ENCODE measurements at regions not wholly inside any gene's neighbourhood (a gene's known extent, or its start where the extent isn't known, plus 50 kb on each side); places are given as distances from the start of the nearest gene placed in this dataset.

- Histone ChIP-seq H2AK5ac (ENCODE audit: low read length) (no peak overlapping the region), H2AFZ (ENCODE audit: insufficient read depth, low read length, poor library complexity) (no peak overlapping the region), H2BK12ac (ENCODE audit: low read length) (no peak overlapping the region), H3K14ac (ENCODE audit: low read length) (no peak overlapping the region), H3K23ac (ENCODE audit: low read length) (no peak overlapping the region), H3K79me1 (ENCODE audit: low read length) (no peaks in the 10 kb centered on the region), H3K27ac (ENCODE audit: low read depth, low read length) (no peak overlapping the region), H3K36me3 (ENCODE audit: control insufficient read depth in 1 of 2, insufficient read depth in 2 of 2, low read length in 2 of 2) (no peaks in the 10 kb centered on the region), H3K4me3 (ENCODE audit: low read depth, low read length) (no peak overlapping the region), H3K4me2 (ENCODE audit: low read length) (no peak overlapping the region), H3K9me3 (ENCODE audit: insufficient read depth, low read depth, low read length) (no peaks in the 10 kb centered on the region), H4K8ac (ENCODE audit: low read depth, low read length) (no peak overlapping the region), H3K4me1 (ENCODE audit: control insufficient read depth in 1 of 2, insufficient read depth in 2 of 2, low read length in 2 of 2) (no peaks in the 10 kb centered on the region), H4K91ac (ENCODE audit: low read depth, low read length) (no peak overlapping the region), H3K4ac (ENCODE audit: low read depth, low read length) (no peak overlapping the region), H2BK5ac (ENCODE audit: low read depth, low read length, poor library complexity) (no peak overlapping the region), H3K79me2 (ENCODE audit: control insufficient read depth, insufficient read depth, low read length, poor library complexity) (no peaks in the 10 kb centered on the region), H3K9ac (ENCODE audit: low read length) (no peak overlapping the region), H3K18ac (ENCODE audit: low read length) (no peak overlapping the region), H2BK120ac (ENCODE audit: insufficient read depth, low read length, poor library complexity) (no peak overlapping the region), H3K27me3 (ENCODE audit: insufficient read depth, low read length) (no peaks in the 10 kb centered on the region), H4K12ac (ENCODE audit: low read depth, low read length) (no peak overlapping the region)
- DNase-seq, result no peak
- no CpG with 5 or more reads among the region's 1 CpG for WGBS (ENCODE audit: extremely low coverage, insufficient coverage, insufficient read length)
Measured at GRCh38 chr15:46646490-46646889, 1011.7 kb downstream of the SQOR start.

DNA sequence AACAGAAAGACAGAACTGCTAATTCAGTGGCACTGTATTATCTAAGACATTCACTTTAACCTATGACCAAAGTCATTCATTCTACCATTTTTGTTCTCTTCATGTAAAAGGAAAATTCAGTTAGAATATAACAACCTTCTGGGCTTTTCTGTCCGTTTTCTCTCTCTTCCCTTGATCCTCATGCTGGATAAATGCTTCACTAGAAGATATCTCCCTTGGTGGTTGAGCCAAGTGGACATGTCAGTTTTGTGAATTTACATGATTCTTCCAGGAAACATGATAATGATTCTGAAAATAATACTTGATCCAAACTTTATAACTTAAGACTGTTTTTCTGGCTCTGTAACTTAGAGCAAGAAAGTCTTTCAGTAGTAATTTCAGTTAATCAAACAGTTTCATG is 1012.2 kb downstream of the SQOR start:
- DNase-seq, result no peak
- H3K27me3 ChIP-seq (ENCODE audit: insufficient read depth, low read length), result no peaks in the 10 kb centered on the region
- H3K4me3 ChIP-seq (ENCODE audit: low read depth, low read length), result no peak overlapping the region
- no peak overlapping the region for H2AK5ac ChIP-seq (ENCODE audit: low read length)
- H3K4ac ChIP-seq (ENCODE audit: low read depth, low read length), result no peak overlapping the region
- H3K27ac ChIP-seq (ENCODE audit: low read depth, low read length), result no peak overlapping the region
- no peak overlapping the region for H3K9ac ChIP-seq (ENCODE audit: low read length)
- no CpG with 5 or more reads among the region's 1 CpG for WGBS (ENCODE audit: extremely low coverage, insufficient coverage, insufficient read length)
- H4K8ac ChIP-seq (ENCODE audit: low read depth, low read length), result no peak overlapping the region
- H2BK12ac ChIP-seq (ENCODE audit: low read length), result no peak overlapping the region
- no peaks in the 10 kb centered on the region for H3K4me1 ChIP-seq (ENCODE audit: control insufficient read depth in 1 of 2, insufficient read depth in 2 of 2, low read length in 2 of 2)
- H3K14ac ChIP-seq (ENCODE audit: low read length), result no peak overlapping the region
- no peak overlapping the region for H2BK120ac ChIP-seq (ENCODE audit: insufficient read depth, low read length, poor library complexity)
- H2BK5ac ChIP-seq (ENCODE audit: low read depth, low read length, poor library complexity), result no peak overlapping the region
- no peaks in the 10 kb centered on the region for H3K79me1 ChIP-seq (ENCODE audit: low read length)
- no peaks in the 10 kb centered on the region for H3K79me2 ChIP-seq (ENCODE audit: control insufficient read depth, insufficient read depth, low read length, poor library complexity)
- H4K91ac ChIP-seq (ENCODE audit: low read depth, low read length), result no peak overlapping the region
- no peak overlapping the region for H2AFZ ChIP-seq (ENCODE audit: insufficient read depth, low read length, poor library complexity)
- no peaks in the 10 kb centered on the region for H3K9me3 ChIP-seq (ENCODE audit: insufficient read depth, low read depth, low read length)
- no peak overlapping the region for H4K12ac ChIP-seq (ENCODE audit: low read depth, low read length)
- H3K4me2 ChIP-seq (ENCODE audit: low read length), result no peak overlapping the region
- H3K23ac ChIP-seq (ENCODE audit: low read length), result no peak overlapping the region
- no peaks in the 10 kb centered on the region for H3K36me3 ChIP-seq (ENCODE audit: control insufficient read depth in 1 of 2, insufficient read depth in 2 of 2, low read length in 2 of 2)
- no peak overlapping the region for H3K18ac ChIP-seq (ENCODE audit: low read length)

DNA sequence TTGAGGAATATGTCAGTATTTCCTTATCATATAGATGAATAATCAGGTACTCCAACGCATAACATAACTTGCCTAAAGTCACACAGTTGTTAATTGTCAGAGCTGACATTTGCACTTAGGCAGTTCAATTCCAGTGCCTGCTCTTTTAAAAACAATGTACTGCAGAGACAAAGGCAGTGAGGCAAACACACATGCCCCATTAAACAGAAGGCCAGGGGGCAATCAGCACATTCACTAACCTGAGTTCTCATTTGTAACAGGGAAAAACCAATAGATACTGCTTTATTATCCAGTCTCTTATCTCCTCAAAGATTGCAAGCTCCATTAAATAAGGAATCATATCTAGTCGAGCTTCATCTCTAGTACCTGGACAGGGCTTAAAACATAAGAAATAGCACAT is 1017.4 kb downstream of the SQOR start:
- no peak overlapping the region for H2BK5ac ChIP-seq (ENCODE audit: low read depth, low read length, poor library complexity)
- H3K4me2 ChIP-seq (ENCODE audit: low read length), result no peak overlapping the region
- no CpG with 5 or more reads among the region's 2 CpGs for WGBS (ENCODE audit: extremely low coverage, insufficient coverage, insufficient read length)
- H2BK12ac ChIP-seq (ENCODE audit: low read length), result no peak overlapping the region
- no peaks in the 10 kb centered on the region for H3K79me2 ChIP-seq (ENCODE audit: control insufficient read depth, insufficient read depth, low read length, poor library complexity)
- no peaks in the 10 kb centered on the region for H3K36me3 ChIP-seq (ENCODE audit: control insufficient read depth in 1 of 2, insufficient read depth in 2 of 2, low read length in 2 of 2)
- no peak overlapping the region for H3K27ac ChIP-seq (ENCODE audit: low read depth, low read length)
- no peak overlapping the region for H3K18ac ChIP-seq (ENCODE audit: low read length)
- H4K8ac ChIP-seq (ENCODE audit: low read depth, low read length), result no peak overlapping the region
- no peak for DNase-seq
- H3K9ac ChIP-seq (ENCODE audit: low read length), result no peak overlapping the region
- no peaks in the 10 kb centered on the region for H3K4me1 ChIP-seq (ENCODE audit: control insufficient read depth in 1 of 2, insufficient read depth in 2 of 2, low read length in 2 of 2)
- no peak overlapping the region for H3K4ac ChIP-seq (ENCODE audit: low read depth, low read length)
- H2AFZ ChIP-seq (ENCODE audit: insufficient read depth, low read length, poor library complexity), result no peak overlapping the region
- H3K79me1 ChIP-seq (ENCODE audit: low read length), result no peaks in the 10 kb centered on the region
- no peaks in the 10 kb centered on the region for H3K27me3 ChIP-seq (ENCODE audit: insufficient read depth, low read length)
- no peak overlapping the region for H4K12ac ChIP-seq (ENCODE audit: low read depth, low read length)
- no peak overlapping the region for H4K91ac ChIP-seq (ENCODE audit: low read depth, low read length)
- no peak overlapping the region for H3K14ac ChIP-seq (ENCODE audit: low read length)
- H3K9me3 ChIP-seq (ENCODE audit: insufficient read depth, low read depth, low read length), result no peaks in the 10 kb centered on the region
- no peak overlapping the region for H3K23ac ChIP-seq (ENCODE audit: low read length)
- H2BK120ac ChIP-seq (ENCODE audit: insufficient read depth, low read length, poor library complexity), result no peak overlapping the region
- H3K4me3 ChIP-seq (ENCODE audit: low read depth, low read length), result no peak overlapping the region
- H2AK5ac ChIP-seq (ENCODE audit: low read length), result no peak overlapping the region

- Histone ChIP-seq H2BK120ac (ENCODE audit: insufficient read depth, low read length, poor library complexity) (no peak overlapping the region), H3K9ac (ENCODE audit: low read length) (no peak overlapping the region), H2BK12ac (ENCODE audit: low read length) (no peak overlapping the region), H3K14ac (ENCODE audit: low read length) (no peak overlapping the region), H4K8ac (ENCODE audit: low read depth, low read length) (no peak overlapping the region), H3K18ac (ENCODE audit: low read length) (no peak overlapping the region), H2AK5ac (ENCODE audit: low read length) (no peak overlapping the region), H4K12ac (ENCODE audit: low read depth, low read length) (no peak overlapping the region), H3K4me2 (ENCODE audit: low read length) (no peak overlapping the region), H3K4ac (ENCODE audit: low read depth, low read length) (no peak overlapping the region), H3K4me3 (ENCODE audit: low read depth, low read length) (no peak overlapping the region), H2BK5ac (ENCODE audit: low read depth, low read length, poor library complexity) (no peak overlapping the region), H3K36me3 (ENCODE audit: control insufficient read depth in 1 of 2, insufficient read depth in 2 of 2, low read length in 2 of 2) (no peaks in the 10 kb centered on the region), H2AFZ (ENCODE audit: insufficient read depth, low read length, poor library complexity) (no peak overlapping the region), H3K27ac (ENCODE audit: low read depth, low read length) (no peak overlapping the region), H4K91ac (ENCODE audit: low read depth, low read length) (no peak overlapping the region), H3K23ac (ENCODE audit: low read length) (no peak overlapping the region), H3K79me1 (ENCODE audit: low read length) (no peaks in the 10 kb centered on the region), H3K27me3 (ENCODE audit: insufficient read depth, low read length) (no peaks in the 10 kb centered on the region), H3K79me2 (ENCODE audit: control insufficient read depth, insufficient read depth, low read length, poor library complexity) (no peaks in the 10 kb centered on the region), H3K4me1 (ENCODE audit: control insufficient read depth in 1 of 2, insufficient read depth in 2 of 2, low read length in 2 of 2) (no peaks in the 10 kb centered on the region), H3K9me3 (ENCODE audit: insufficient read depth, low read depth, low read length) (no peaks in the 10 kb centered on the region)
- WGBS (ENCODE audit: extremely low coverage, insufficient coverage, insufficient read length), result no CpG with 5 or more reads among the region's 2 CpGs
- no peak for DNase-seq
Measured at GRCh38 chr15:46654993-46655392, 1020.2 kb downstream of the SQOR start.
